ENCODE measurements at regions not wholly inside any gene's neighbourhood (a gene's known extent, or its start where the extent isn't known, plus 50 kb on each side); places are given as distances from the start of the nearest gene placed in this dataset.

GRCh38 chr7:109235316-109235715, 665.6 kb downstream of the DNAJB9 start:
- TF ChIP-seq HIVEP1 (CRISPR knock-in tag; IDR thresholded peaks at IDR 0.05) = no peak
- TF ChIP-seq TBP (CRISPR knock-in tag; IDR thresholded peaks at IDR 0.05) = no peak
- TF ChIP-seq POLR2A (IDR thresholded peaks at IDR 0.05; ENCODE audit: insufficient read depth in 1 of 2, low read depth in 2 of 2, low read length in 2 of 2) = no peak
- no peak for TF ChIP-seq SUZ12 (IDR thresholded peaks at IDR 0.05; ENCODE audit: low read depth, low read length)
- TF ChIP-seq CTCF (CRISPR knock-in tag; IDR thresholded peaks at IDR 0.05) = no peak
- TF ChIP-seq ARID5B (CRISPR knock-in tag; IDR thresholded peaks at IDR 0.05) = no peak
- no peak for TF ChIP-seq ZFP36 (IDR thresholded peaks at IDR 0.05; ENCODE audit: borderline replicate concordance, low read depth, low read length, partially characterized antibody)
- TF ChIP-seq BRCA1 (CRISPR knock-in tag; IDR thresholded peaks at IDR 0.05) = no peak
